H9 (cell line): ENCODE measurements at regions not wholly inside any gene's neighbourhood (a gene's known extent, or its start where the extent isn't known, plus 50 kb on each side); places are given as distances from the start of the nearest gene placed in this dataset.
"Not testable (repeated sequence)": the region's sequence is repeated elsewhere in the genome, so short reads cannot be mapped to it uniquely, and the experiment has no call there.

Source experiments
- DNase-seq: peaks from one replicate; pipeline ENCODE4 v3.0.0-alpha.2; 2017
- H2AFZ ChIP-seq: one replicate; pipeline ENCODE4 v1.6.1; 2013; ENCODE audit warnings: mild to moderate bottlenecking, low read length, control low read depth, moderate library complexity
- H2AK5ac ChIP-seq: 2 replicates; pipeline ENCODE4 v1.6.1; 2013; ENCODE audit warnings: low read length, control low read depth, mixed read lengths; ENCODE audit not compliant: insufficient read length
- H2BK120ac ChIP-seq: one replicate; pipeline ENCODE4 v1.6.1; 2013; ENCODE audit warnings: low read depth, mild to moderate bottlenecking, low read length, control low read depth, inconsistent platforms; ENCODE audit not compliant: poor library complexity, severe bottlenecking
- H2BK12ac ChIP-seq: 2 replicates; pipeline ENCODE4 v1.6.1; 2013; ENCODE audit warnings: low read length, control low read depth, mixed read lengths, low read depth; ENCODE audit not compliant: insufficient read length
- H2BK15ac ChIP-seq: 2 replicates; pipeline ENCODE4 v1.6.1; 2013; ENCODE audit warnings: low read depth, low read length, control low read depth
- H2BK20ac ChIP-seq: one replicate; pipeline ENCODE4 v1.6.1; 2013; ENCODE audit warnings: low read depth, mild to moderate bottlenecking, low read length, control low read depth, inconsistent platforms; ENCODE audit not compliant: poor library complexity, severe bottlenecking
- H2BK5ac ChIP-seq: 2 replicates; pipeline ENCODE4 v1.6.1; 2013; ENCODE audit warnings: low read length, control low read depth, mixed read lengths; ENCODE audit not compliant: insufficient read length
- H3K14ac ChIP-seq: 2 replicates; pipeline ENCODE4 v1.6.1; 2013; ENCODE audit warnings: low read length, control low read depth; ENCODE audit not compliant: insufficient read depth
- H3K18ac ChIP-seq: 2 replicates; pipeline ENCODE4 v1.6.1; 2013; ENCODE audit warnings: low read depth, mild to moderate bottlenecking, mixed read lengths, low read length, control low read depth; ENCODE audit not compliant: insufficient read length
- H3K23ac ChIP-seq: 2 replicates; pipeline ENCODE4 v1.6.1; 2013; ENCODE audit warnings: low read length, control low read depth, mixed read lengths, low read depth; ENCODE audit not compliant: insufficient read length
- H3K23me2 ChIP-seq: 2 replicates; pipeline ENCODE4 v1.6.1; 2013; ENCODE audit warnings: low read depth, mild to moderate bottlenecking, mixed read lengths, low read length, control low read depth; ENCODE audit not compliant: insufficient read length, poor library complexity, severe bottlenecking
- H3K27ac ChIP-seq: 2 replicates; pipeline ENCODE4 v1.5.1; 2013; ENCODE audit warnings: low read length, control low read depth, mixed read lengths, low read depth; ENCODE audit not compliant: insufficient read length
- H3K27me3 ChIP-seq: 2 replicates; pipeline ENCODE4 v1.6.1; 2013; ENCODE audit warnings: low read length, control low read depth, inconsistent platforms; ENCODE audit not compliant: insufficient read depth
- H3K4ac ChIP-seq: 2 replicates; pipeline ENCODE4 v1.6.1; 2013; ENCODE audit warnings: low read depth, mild to moderate bottlenecking, control low read depth, inconsistent platforms, low read length, moderate library complexity
- H3K4me1 ChIP-seq: 2 replicates; pipeline ENCODE4 v1.6.1; 2013; ENCODE audit warnings: low read length, control low read depth, inconsistent platforms; ENCODE audit not compliant: insufficient read depth
- H3K4me2 ChIP-seq: 2 replicates; pipeline ENCODE4 v1.6.1; 2013; ENCODE audit warnings: low read length, control low read depth, mixed read lengths; ENCODE audit not compliant: insufficient read length, insufficient read depth
- H3K56ac ChIP-seq: 2 replicates; pipeline ENCODE4 v1.6.1; 2013; ENCODE audit warnings: low read depth, mild to moderate bottlenecking, mixed read lengths, low read length, control low read depth; ENCODE audit not compliant: insufficient read length
- H3K79me1 ChIP-seq: 2 replicates; pipeline ENCODE4 v1.6.1; 2013; ENCODE audit warnings: low read depth, mild to moderate bottlenecking, moderate library complexity, low read length, control low read depth, inconsistent platforms; ENCODE audit not compliant: insufficient read depth, poor library complexity, severe bottlenecking
- H3K79me2 ChIP-seq: 2 replicates; pipeline ENCODE4 v1.6.1; 2013; ENCODE audit warnings: low read length, control low read depth, inconsistent platforms; ENCODE audit not compliant: insufficient read depth
- H3K9ac ChIP-seq: 2 replicates; pipeline ENCODE4 v1.6.1; 2013; ENCODE audit warnings: low read length, control low read depth, mixed read lengths; ENCODE audit not compliant: insufficient read length; ENCODE audit errors: extremely low read depth
- H3K9me3 ChIP-seq: one replicate; pipeline ENCODE4 v1.6.1; 2013; ENCODE audit warnings: low read depth, low read length, inconsistent platforms; ENCODE audit not compliant: control insufficient read depth
- H3T11ph ChIP-seq: one replicate; pipeline ENCODE4 v1.6.1; 2013; ENCODE audit warnings: mild to moderate bottlenecking, low read length, control low read depth, inconsistent platforms
- H4K20me1 ChIP-seq: one replicate; pipeline ENCODE4 v1.6.1; 2013; ENCODE audit not compliant: control insufficient read depth, insufficient read length, insufficient read depth
- H4K5ac ChIP-seq: 2 replicates; pipeline ENCODE4 v1.6.1; 2013; ENCODE audit warnings: low read depth, mild to moderate bottlenecking, mixed read lengths, low read length, control low read depth; ENCODE audit not compliant: insufficient read length
- H4K8ac ChIP-seq: replicated peaks from 2 replicates; pipeline ENCODE4 v1.6.1; 2013; ENCODE audit warnings: low read length, control low read depth, mixed read lengths, low read depth; ENCODE audit not compliant: insufficient read length
- H4K91ac ChIP-seq: 2 replicates; pipeline ENCODE4 v1.6.1; 2013; ENCODE audit warnings: low read depth, mild to moderate bottlenecking, moderate library complexity, mixed read lengths, low read length, control low read depth; ENCODE audit not compliant: insufficient read length
- H3K27ac Mint-ChIP-seq, 3 experiments: 2 replicates in 2 of 3; 3 replicates in 1 of 3; pipeline ENCODE4 v1.8.0; 2020 to 2021; ENCODE audit warnings: mixed read lengths in 3 of 3, mild to moderate bottlenecking in 1 of 3, moderate library complexity in 1 of 3
- H3K27me3 Mint-ChIP-seq: 2 replicates; pipeline ENCODE4 v1.8.0; 2021; ENCODE audit warnings: low read depth, mild to moderate bottlenecking, moderate library complexity, mixed read lengths
- H3K36me3 Mint-ChIP-seq, 3 experiments: 2 replicates in 2 of 3; 3 replicates in 1 of 3; pipeline ENCODE4 v1.8.0; 2020 to 2021; ENCODE audit warnings: low read depth in 3 of 3, mixed read lengths in 3 of 3; ENCODE audit not compliant: insufficient read depth in 1 of 3
- H3K4me1 Mint-ChIP-seq, 2 experiments: 2 replicates each; pipeline ENCODE4 v1.8.0; 2020; ENCODE audit warnings: mixed read lengths in 2 of 2
- H3K4me3 Mint-ChIP-seq, 2 experiments: 2 replicates in 1 of 2; 3 replicates in 1 of 2; pipeline ENCODE4 v1.8.0; 2020 to 2021; ENCODE audit warnings: mild to moderate bottlenecking in 2 of 2, mixed read lengths in 2 of 2, moderate library complexity in 1 of 2
- H3K9me3 Mint-ChIP-seq, 2 experiments: 2 replicates in 1 of 2; 3 replicates in 1 of 2; pipeline ENCODE4 v1.8.0; 2020; ENCODE audit warnings: mild to moderate bottlenecking in 2 of 2, mixed read lengths in 2 of 2, moderate library complexity in 1 of 2
- WGBS: extraction: QIAGEN DNeasy Blood & Tissue Kit; methylation state at CpG from one replicate; pipeline ENCODE4 v1.1.7; 2013; ENCODE audit warnings: missing lambda C conversion rate, low lambda C conversion rate, mixed read lengths; ENCODE audit not compliant: insufficient read length; ENCODE audit errors: extremely low coverage; 5-methylcytosine and 5-hydroxymethylcytosine counted together

- not testable (repeated sequence) for H3K4me1 ChIP-seq, H3K4me3 Mint-ChIP-seq, H4K8ac ChIP-seq, H3K56ac ChIP-seq, H3K27ac Mint-ChIP-seq, H3K4ac ChIP-seq, H2BK5ac ChIP-seq, H3K9ac ChIP-seq, DNase-seq, H3K14ac ChIP-seq, H3K36me3 Mint-ChIP-seq, H3K4me2 ChIP-seq, H4K5ac ChIP-seq, H3K4me1 Mint-ChIP-seq, H3K79me1 ChIP-seq, H3K18ac ChIP-seq, H3K27ac ChIP-seq, H3T11ph ChIP-seq, H4K91ac ChIP-seq, H4K20me1 ChIP-seq, H3K9me3 ChIP-seq, H3K79me2 ChIP-seq, H3K23me2 ChIP-seq, H2BK120ac ChIP-seq, H3K23ac ChIP-seq, H2BK12ac ChIP-seq, H3K27me3 ChIP-seq, H2AFZ ChIP-seq, H2AK5ac ChIP-seq, H3K27me3 Mint-ChIP-seq, H2BK20ac ChIP-seq, H2BK15ac ChIP-seq
- H3K9me3 Mint-ChIP-seq = peaks cover 13 to 24% of the 10 kb centered on the region in 2 experiments
- no CpG with 5 or more reads among the region's 12 CpGs for WGBS
These were observed 309.3 kb downstream of the TP53TG3F start for GRCh38 chr16:33768710-33769109.

GRCh38 chr16:33769180-33769846, 309.9 kb downstream of the TP53TG3F start:
- no CpG with 5 or more reads among the region's 25 CpGs for WGBS

More at GRCh38 chr16:33769180-33769846, 309.9 kb downstream of the TP53TG3F start:
- H3K9ac ChIP-seq, DNase-seq, H3K27me3 ChIP-seq, H3K27ac Mint-ChIP-seq, H4K8ac ChIP-seq, H2BK20ac ChIP-seq, H3K14ac ChIP-seq, H3K9me3 ChIP-seq, H4K20me1 ChIP-seq, H2BK120ac ChIP-seq, H3K27me3 Mint-ChIP-seq, H3K4me1 Mint-ChIP-seq, H2AK5ac ChIP-seq, H4K91ac ChIP-seq, H3K4ac ChIP-seq, H3K79me2 ChIP-seq, H3K79me1 ChIP-seq, H3K23me2 ChIP-seq, H3T11ph ChIP-seq, H3K4me3 Mint-ChIP-seq, H3K56ac ChIP-seq, H3K27ac ChIP-seq, H3K18ac ChIP-seq, H2BK5ac ChIP-seq, H2AFZ ChIP-seq, H2BK15ac ChIP-seq, H2BK12ac ChIP-seq, H3K4me2 ChIP-seq, H3K36me3 Mint-ChIP-seq, H4K5ac ChIP-seq, H3K23ac ChIP-seq, H3K4me1 ChIP-seq: not testable (repeated sequence)
- peaks cover 17 to 28% of the 10 kb centered on the region in 2 experiments for H3K9me3 Mint-ChIP-seq
